ENCODE measurements at regions not wholly inside any gene's neighbourhood (a gene's known extent, or its start where the extent isn't known, plus 50 kb on each side); places are given as distances from the start of the nearest gene placed in this dataset.

GRCh38 chr3:107973961-107974360 is 116.9 kb downstream of the CD47 start:
- intact Hi-C loops (cut with micrococcal nuclease; ENCODE audit: unreplicated experiment) (no loop called here), in situ Hi-C loops (cut with HindIII; ENCODE audit: low pct_unique_long_range_greater_than_20kb, low sequenced_read_pairs) (no loop called here)
- DNase-seq (ENCODE audit: low read depth, low spot score) (no peak), ATAC-seq (no peak)
- TF ChIP-seq REST (IDR thresholded peaks at IDR 0.05; ENCODE audit: insufficient read depth in 1 of 2, low read depth in 2 of 2, low read length in 1 of 2) (no peak), POLR2AphosphoS5 (IDR thresholded peaks at IDR 0.05; ENCODE audit: low read depth, low read length) (no peak), TCF7L2 (IDR thresholded peaks at IDR 0.05; ENCODE audit: low read depth, low read length) (no peak), SIN3A (IDR thresholded peaks at IDR 0.05; ENCODE audit: borderline replicate concordance, insufficient read depth, low read depth, low read length) (no peak)
- TF ChIP-seq, protein P1, sequence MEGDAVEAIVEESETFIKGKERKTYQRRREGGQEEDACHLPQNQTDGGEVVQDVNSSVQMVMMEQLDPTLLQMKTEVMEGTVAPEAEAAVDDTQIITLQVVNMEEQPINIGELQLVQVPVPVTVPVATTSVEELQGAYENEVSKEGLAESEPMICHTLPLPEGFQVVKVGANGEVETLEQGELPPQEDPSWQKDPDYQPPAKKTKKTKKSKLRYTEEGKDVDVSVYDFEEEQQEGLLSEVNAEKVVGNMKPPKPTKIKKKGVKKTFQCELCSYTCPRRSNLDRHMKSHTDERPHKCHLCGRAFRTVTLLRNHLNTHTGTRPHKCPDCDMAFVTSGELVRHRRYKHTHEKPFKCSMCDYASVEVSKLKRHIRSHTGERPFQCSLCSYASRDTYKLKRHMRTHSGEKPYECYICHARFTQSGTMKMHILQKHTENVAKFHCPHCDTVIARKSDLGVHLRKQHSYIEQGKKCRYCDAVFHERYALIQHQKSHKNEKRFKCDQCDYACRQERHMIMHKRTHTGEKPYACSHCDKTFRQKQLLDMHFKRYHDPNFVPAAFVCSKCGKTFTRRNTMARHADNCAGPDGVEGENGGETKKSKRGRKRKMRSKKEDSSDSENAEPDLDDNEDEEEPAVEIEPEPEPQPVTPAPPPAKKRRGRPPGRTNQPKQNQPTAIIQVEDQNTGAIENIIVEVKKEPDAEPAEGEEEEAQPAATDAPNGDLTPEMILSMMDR (IDR thresholded peaks at IDR 0.05), result no peak
- ChIA-PET POLR2A (no interaction called here), CTCF (no interaction called here)
- Histone ChIP-seq H3K4me3 (ENCODE audit: low read depth in 2 of 2, low read length in 2 of 2) (no peak overlapping the region), H3K27ac (ENCODE audit: low read length) (no peak overlapping the region), H3K27me3 (ENCODE audit: control insufficient read depth, insufficient read depth, low read length) (peaks cover 3% of the 10 kb centered on the region; the same call in 1 of the 2 replicates), H3K9me3 (ENCODE audit: control insufficient read depth, insufficient read depth, low read depth, low read length) (no peaks in the 10 kb centered on the region), H3K36me3 (ENCODE audit: control insufficient read depth, insufficient read depth, low read length) (no peaks in the 10 kb centered on the region), H3K4me1 (ENCODE audit: control insufficient read depth, insufficient read depth, low read length) (no peaks in the 10 kb centered on the region)
- BruUV-seq (replicated peaks), result no TSS peak

DNA sequence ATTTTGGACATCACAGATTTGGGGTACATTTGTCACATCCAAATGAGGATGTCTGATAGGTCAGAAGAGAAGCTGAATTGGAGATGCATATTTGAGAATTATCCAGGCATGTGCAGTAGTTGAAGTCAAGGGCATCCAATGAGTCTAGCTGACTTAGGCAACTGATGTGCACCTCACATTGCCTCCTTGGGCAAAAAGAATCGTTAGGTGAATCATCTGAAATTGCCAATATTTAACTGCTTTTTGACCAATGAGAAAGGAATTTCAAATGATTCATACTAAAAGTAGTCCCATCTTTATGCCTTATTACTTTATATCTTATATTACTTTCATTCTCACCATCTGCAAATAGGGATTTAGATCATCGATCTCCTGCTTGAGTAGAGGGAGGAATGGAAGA is 117.7 kb downstream of the CD47 start:
- no peaks in the 10 kb centered on the region for H3K4me1 ChIP-seq (ENCODE audit: control insufficient read depth, insufficient read depth, low read length)
- ATAC-seq, result no peak
- no peak overlapping the region for H3K27ac ChIP-seq (ENCODE audit: low read length)
- no peak for DNase-seq (ENCODE audit: low read depth, low spot score)
- H3K4me3 ChIP-seq (ENCODE audit: low read depth in 2 of 2, low read length in 2 of 2), result no peak overlapping the region
- H3K9me3 ChIP-seq (ENCODE audit: control insufficient read depth, insufficient read depth, low read depth, low read length), result no peaks in the 10 kb centered on the region
- no TSS peak for BruUV-seq (replicated peaks)
- CTCF ChIA-PET, result no interaction called here
- in situ Hi-C loops (cut with HindIII; ENCODE audit: low pct_unique_long_range_greater_than_20kb, low sequenced_read_pairs), result no loop called here
- peaks cover 3% of the 10 kb centered on the region; the same call in 1 of the 2 replicates for H3K27me3 ChIP-seq (ENCODE audit: control insufficient read depth, insufficient read depth, low read length)
- POLR2A ChIA-PET, result no interaction called here
- intact Hi-C loops (cut with micrococcal nuclease; ENCODE audit: unreplicated experiment), result no loop called here
- H3K36me3 ChIP-seq (ENCODE audit: control insufficient read depth, insufficient read depth, low read length), result no peaks in the 10 kb centered on the region
- TF ChIP-seq TCF7L2 (IDR thresholded peaks at IDR 0.05; ENCODE audit: low read depth, low read length) (no peak), POLR2AphosphoS5 (IDR thresholded peaks at IDR 0.05; ENCODE audit: low read depth, low read length) (no peak), REST (IDR thresholded peaks at IDR 0.05; ENCODE audit: insufficient read depth in 1 of 2, low read depth in 2 of 2, low read length in 1 of 2) (no peak), SIN3A (IDR thresholded peaks at IDR 0.05; ENCODE audit: borderline replicate concordance, insufficient read depth, low read depth, low read length) (no peak)
- TF ChIP-seq, protein P1 (IDR thresholded peaks at IDR 0.05), result no peak

Data from Panc1 (cell line).